GM19438 (cell line): ENCODE measurements at regions not wholly inside any gene's neighbourhood (a gene's known extent, or its start where the extent isn't known, plus 50 kb on each side); places are given as distances from the start of the nearest gene placed in this dataset.
"Not testable (repeated sequence)": the region's sequence is repeated elsewhere in the genome, so short reads cannot be mapped to it uniquely, and the experiment has no call there.

Experiments used
- ATAC-seq: cut with Tn5 transposase; IDR thresholded peaks from one replicate; pipeline ENCODE4 v1.9.1; 2021; ENCODE audit warnings: low read depth; ENCODE audit not compliant: unreplicated experiment

DNA sequence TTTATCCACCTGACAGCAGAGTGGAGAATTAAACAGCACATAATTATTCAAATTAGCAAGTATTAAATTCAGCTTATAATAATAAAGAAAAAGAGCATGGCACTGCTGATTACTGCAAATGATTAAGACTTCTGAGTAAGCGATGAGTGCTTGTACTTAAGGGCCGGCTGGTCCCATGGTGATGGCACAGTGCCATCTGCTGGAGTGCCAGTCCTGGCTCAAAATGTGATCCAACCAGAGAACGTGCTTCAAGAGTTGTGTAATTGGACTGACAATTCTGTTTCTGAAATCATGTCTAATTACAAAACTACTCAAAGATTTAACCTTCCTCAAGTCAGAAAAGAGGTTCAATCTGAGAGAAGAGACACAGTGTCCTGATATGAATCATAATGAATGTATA lies 181.6 kb upstream of the RGS17 start:
- ATAC-seq = no peak

DNA sequence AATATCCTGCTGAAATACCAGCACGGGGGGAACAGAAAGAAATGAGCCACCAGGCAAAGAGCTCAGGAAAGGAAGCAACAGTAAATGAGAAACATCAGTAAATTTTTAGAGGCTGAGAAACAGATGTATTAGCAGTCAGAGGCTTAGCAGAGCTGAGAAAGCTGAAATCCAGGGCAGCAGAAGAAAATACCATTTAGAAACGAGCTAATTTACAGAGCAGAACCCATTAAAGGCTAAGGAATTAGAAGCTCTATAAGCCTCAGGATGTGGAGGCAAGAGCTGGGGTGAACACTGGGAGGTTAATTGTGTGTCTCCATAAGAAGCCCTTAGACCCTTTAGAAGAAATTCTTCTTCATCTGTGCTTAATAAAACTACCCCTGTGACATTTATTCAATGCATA lies 178.6 kb upstream of the RGS17 start:
- ATAC-seq = no peak

DNA sequence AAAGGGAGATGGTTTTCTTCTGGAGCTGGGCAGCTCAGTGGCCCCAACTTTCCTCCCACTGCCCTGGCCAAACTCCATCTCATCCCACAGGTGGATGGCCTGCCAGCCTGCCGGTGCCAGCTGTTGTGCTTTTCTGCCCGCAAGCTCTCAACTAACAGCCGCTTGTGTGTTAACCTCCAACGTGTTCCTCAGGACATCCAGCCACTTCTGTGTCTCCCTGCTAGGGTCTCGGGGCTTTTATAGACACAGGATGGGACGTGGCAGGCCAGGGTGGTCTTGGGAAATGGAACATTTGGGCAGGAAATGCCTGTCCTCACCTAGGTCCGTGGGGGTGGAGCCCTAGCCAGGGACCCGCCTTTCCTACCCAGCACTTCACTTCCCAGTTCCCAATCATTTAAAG lies 171.1 kb upstream of the RGS17 start:
- no peak for ATAC-seq

DNA sequence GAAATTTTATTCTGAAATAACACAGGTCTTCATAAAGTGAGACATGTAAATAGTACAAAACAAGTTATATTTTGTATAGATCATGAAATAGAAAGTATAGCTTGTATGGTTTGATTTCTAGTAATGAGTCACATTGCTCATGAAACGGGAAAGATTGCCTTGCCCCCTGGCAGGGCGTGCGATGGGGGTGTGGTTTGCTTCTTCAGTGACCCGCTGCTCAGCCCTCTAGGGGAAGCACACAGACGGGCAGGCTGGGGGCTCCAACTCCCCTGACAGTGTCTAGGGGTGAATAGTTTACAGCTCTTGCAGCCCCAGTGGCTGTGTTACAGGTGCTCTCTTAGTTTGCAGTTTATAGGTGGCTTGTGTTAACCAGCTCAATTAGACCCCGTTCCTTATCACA lies 170.5 kb upstream of the RGS17 start:
- no peak for ATAC-seq

DNA sequence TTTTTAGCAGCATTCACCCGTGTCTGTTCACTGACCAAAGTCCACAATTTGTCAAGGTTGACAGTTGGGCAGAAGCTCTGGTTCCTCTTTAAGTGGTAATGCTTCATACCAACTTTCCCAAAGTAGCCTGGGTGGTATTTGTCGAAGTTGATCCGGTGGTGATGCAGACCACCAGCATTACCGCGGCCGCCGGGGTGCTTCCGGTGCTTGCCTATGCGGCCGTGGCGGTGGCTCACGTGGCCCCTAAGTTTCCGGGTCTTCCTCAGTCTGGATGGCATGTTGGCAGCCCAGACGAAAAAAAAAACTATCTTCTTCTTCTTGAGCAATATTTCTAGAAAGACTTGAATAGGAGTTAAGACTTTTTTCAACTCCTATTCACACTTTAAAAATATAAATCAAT lies 151.4 kb upstream of the RGS17 start:
- ATAC-seq = not testable (repeated sequence)

DNA sequence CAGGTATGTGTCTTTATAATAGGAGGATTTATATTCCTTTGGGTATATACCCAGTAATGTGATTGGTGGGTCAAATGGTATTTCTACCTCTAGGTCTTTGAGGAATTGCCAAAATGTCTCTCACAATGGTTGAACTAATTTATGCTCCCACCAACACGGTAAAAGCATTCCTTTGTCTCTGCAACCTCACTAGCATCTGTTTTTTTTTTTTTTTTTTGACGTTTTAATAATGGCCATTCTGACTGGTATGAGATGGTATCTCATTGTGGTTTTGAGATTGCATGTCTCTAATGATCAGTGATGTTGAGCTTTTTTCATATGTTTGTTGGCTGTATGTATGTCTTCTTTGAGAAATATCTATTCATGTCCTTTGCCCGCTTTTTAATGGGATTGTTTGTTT lies 144.9 kb upstream of the RGS17 start:
- no peak for ATAC-seq

DNA sequence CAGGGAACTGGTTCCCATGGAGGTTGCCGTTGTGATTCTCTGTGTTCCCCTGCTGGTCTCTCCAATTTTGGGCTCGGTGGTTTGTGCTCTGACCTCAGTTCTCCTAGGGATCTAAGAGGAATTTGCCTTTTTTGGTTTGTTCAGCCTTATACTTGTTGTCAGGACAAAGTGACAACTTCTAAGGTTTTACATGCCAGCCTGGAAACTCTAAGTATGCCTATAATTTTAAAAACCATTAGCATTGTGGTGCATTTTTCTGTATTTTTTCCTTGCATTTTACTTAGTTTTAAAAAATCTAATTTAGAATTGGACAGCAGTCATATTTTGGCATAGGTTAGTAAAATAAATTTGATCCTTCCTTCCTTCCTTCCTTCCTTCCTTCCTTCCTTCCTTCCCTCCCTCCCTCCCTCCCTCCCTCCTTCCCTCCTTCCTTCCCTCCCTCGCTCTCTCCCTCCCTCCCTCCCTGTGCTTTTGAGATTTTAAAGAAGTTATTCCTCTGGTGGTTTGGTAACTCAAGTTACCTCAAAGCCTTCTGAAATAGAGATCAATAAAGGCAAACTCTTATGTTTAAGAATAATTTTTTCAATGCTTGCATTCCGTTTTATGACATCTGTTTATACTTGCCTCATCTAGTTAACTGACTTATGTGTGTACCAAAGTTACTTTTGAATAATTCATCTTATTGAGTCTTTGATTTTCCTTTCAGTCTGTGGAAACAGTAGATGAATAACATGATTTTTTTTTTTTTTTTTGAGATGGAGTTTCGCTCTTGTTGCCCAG lies 141.3 kb upstream of the RGS17 start:
- ATAC-seq = no peak

DNA sequence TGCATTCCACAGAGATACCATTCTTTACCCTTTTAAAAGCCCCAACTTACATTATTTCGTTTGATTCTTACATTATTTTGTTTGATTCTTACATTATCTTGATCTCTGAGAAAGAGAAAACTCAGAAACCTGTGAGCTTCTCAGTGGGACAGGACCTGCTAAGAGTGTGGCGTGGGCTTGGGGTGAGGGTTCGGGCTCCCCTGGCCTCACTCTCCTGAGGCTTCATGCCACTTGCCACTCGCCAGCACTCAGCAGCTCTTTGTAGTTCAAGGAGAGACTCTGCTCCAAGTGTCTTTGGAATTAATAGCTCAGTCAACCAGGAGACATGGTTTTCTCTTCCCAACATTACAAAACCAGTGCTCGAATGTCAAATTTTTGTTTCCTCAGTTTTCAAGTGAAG lies 132.4 kb upstream of the RGS17 start:
- ATAC-seq = no peak

DNA sequence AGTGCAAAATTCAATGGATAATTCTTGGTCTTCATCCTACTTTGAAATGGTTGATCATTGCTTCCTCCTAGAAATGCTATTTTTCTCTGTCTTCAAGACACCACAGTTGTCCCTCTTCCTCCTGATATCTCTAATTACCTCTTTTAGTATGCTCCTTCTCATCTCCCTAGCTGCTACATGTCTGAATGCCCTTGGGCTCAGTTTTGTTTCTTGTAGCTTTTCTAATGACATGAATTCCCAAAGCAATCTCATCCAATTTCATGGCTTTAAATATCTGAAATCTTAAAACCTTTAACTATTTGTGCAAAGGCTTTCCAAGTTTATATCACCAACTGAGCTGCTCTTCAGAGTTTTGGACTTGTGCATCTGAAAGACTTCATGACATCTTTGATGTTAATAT lies 120.2 kb upstream of the RGS17 start:
- ATAC-seq = no peak

DNA sequence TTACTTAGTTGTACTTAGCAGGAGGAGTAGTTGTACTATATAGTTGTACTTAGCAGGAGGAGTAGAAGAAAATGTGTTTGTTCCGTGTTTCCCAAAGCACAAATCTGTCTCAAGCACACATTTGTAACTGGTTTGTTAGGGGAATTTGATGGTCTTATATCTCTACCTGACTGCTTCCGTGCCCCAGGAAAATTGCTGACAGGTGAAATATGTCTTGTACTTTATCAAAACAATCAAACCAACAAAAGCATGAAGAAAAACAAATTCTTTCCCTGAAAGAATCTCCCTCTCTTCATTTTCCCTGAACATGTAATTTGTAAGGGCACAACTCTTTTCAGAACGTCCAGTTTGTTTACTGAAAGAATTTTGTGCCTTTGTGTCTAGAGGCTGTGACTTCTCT lies 106.6 kb upstream of the RGS17 start:
- ATAC-seq = no peak

DNA sequence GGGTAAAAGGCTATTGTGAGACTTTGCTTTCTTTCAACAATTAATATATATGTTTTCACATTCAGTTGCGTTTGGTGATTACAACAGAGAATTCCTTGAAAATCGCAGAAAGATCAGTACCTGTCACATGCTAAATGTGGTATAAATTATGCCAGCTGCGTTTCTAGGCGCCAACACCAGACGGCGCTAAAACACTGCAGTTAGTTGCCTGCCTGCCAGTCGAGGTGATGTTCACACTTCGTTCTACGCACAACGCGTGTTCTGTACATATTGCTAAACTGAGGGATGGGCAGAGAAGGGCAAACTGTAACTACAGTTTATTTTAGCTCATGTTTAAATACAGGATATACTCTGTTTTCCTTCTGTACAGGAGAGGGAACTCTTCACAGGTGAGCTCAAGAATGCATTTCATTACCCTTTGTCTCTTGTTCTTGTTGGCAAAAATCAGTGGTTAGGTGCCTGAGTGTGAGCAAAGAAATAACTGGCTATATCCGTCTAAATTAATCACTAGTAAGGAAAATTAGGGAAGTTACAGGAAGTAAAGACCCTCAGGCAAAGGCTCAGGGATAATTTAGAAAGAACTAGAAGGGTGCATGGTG lies 100.1 kb upstream of the RGS17 start:
- ATAC-seq = no peak

DNA sequence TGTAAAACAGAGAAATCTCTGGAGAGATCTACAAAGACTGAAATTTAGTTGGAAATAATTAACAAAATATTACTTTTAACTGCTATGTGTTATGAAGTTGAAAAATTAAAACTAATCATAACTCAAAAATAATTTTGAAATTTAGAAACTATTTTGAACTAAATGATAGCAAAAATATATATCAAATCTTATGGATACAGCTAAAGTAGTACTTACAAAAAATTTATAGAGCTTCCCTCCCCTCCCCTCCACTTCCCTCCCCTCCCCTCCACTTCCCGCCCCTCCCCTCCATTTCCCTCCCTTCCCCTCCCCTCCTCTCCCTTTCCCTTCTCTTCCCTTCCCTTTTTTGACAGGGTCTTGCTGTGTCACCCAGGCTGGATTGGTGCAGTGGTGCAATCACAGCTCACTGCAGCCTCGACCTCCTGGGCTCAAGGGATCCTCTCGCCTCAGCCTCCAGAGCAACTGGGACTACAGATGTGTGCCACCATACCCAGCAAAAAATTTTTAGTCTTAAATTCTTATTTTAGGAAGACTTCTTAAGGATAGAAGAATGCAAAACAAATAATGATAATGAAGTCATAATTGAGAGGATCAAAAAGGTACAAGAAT lies 87.2 kb upstream of the RGS17 start:
- no peak for ATAC-seq

DNA sequence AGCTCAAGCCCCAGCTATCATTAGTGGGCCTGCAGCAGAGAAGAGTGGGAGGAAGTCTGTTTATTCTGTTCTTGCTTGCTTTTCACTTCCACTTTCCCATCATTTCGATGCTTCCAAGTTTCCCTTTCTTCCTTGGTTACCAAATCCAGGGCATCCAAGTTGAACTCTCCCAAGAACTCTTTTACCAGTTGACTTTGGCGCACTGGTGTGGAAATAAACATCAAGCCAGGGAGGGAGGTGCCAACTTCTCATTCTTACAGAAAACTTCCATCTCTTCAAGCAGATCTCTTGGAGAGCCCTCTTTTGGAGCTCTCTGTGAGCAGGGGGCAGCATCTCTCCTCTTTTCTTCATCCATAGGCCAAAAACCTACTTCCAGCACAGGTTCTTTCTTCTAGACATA lies 85.7 kb upstream of the RGS17 start:
- ATAC-seq = no peak

DNA sequence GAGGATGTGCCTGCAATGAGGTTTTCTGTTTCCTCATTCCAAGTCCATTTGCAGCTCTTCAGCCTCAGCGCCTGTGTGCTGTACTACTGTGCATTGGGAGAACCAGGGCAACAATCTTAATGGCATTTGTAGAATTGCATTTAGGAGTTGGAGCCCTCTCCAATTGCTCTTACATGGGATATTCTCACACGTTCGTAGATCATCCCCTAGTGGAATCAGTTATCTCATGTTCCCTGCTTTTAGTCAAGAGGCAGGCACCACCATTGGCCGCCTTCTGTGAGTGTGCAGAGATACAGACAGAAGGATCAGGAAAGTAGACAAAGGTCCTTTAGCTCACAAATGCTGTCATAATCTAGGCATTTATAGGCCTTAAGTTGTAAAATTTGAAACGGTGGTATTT lies 84.2 kb upstream of the RGS17 start:
- ATAC-seq = no peak

DNA sequence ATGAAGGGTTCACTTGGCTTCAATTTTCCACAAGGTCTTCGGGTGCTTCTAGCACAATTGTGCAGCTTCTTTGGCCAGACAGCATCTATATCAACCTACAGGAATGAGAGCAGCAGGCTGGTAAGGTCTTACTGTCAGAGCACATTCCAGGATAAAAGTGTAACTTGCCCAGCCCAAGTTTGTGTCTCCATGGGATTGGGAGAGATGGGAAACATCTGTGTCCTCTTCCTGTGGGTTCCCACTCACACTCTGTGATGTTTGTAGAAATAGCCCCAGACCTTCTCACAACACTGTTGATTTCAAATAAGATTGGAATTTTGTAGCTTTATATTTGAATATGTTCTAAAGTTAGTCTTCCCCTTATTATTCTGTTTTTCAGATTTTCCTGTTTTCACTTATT lies 83.4 kb upstream of the RGS17 start:
- ATAC-seq = no peak

DNA sequence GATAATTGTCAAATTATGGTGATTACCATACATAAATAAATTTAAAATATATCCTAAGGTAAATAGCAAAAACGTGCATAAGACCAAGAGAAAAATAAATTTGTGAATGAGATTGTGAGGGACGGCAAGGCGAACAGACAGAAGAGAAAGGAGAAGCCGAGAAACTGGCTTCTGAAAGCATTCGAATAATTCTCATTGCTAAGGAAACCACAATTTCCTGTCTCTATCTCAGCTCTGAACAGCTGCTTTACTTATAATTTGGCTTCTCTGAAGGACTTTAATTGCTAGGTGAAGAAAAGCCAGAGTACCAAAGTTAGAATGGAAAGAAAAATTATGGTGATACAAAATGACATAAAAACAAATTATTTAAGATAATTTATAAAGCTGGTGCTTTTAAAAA lies 79.0 kb upstream of the RGS17 start:
- ATAC-seq = peak; percentile 95

DNA sequence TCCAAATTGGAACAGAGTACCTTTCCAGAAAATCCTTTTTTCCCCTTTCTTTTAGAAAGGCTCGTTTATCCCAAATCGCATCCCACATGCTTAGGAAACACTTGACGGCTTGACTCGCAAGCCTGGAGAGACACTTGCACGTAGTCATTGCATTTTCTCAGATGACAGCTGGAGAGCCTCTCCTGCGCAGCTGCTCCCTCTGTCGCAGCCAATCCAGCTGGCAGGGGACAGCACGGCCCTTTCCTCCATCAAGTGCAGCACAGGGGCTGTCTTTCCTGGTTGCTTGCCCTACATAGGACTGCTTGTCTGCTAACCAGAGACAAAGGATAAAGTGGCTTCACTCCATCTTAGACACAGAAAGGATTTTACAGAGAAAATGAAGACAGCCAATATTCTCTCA lies 77.6 kb upstream of the RGS17 start:
- ATAC-seq = no peak

DNA sequence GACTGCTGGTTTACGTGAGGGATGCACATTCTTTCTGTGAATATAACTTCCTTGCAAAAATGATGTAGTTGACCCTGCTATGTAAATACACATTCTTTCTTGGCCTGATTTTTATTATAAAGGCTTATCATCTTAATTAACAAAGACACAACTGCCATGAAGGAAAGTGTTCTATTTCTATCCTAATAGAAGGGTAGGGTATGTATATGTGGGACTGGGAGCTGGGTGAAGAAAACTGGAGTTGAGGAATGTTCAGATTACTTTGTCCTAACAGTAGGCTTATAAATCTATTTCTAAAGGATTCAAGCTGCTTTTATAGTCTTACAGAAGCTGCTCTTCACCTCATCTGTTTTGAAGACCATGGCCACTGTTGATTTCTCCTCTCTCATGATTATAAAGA lies 76.5 kb upstream of the RGS17 start:
- ATAC-seq = no peak

DNA sequence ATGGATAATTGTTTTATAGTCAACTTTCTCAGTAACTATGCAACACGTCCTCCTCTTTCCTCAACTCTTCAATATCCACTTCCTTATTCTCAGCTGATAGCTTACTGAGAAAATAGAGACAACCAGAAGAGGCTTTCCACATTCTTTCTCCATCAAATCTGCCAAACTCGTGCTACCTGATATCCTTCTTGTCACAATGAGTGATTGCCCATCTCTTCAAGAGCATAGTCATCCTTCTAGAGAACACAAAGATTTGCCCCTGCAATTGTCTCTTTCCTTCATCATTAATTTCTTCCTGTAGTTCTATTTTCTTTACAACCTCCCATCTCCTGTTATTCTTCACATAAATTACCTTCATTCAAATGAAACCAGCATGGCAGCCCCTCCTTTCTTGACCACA lies 75.9 kb upstream of the RGS17 start:
- no peak for ATAC-seq

DNA sequence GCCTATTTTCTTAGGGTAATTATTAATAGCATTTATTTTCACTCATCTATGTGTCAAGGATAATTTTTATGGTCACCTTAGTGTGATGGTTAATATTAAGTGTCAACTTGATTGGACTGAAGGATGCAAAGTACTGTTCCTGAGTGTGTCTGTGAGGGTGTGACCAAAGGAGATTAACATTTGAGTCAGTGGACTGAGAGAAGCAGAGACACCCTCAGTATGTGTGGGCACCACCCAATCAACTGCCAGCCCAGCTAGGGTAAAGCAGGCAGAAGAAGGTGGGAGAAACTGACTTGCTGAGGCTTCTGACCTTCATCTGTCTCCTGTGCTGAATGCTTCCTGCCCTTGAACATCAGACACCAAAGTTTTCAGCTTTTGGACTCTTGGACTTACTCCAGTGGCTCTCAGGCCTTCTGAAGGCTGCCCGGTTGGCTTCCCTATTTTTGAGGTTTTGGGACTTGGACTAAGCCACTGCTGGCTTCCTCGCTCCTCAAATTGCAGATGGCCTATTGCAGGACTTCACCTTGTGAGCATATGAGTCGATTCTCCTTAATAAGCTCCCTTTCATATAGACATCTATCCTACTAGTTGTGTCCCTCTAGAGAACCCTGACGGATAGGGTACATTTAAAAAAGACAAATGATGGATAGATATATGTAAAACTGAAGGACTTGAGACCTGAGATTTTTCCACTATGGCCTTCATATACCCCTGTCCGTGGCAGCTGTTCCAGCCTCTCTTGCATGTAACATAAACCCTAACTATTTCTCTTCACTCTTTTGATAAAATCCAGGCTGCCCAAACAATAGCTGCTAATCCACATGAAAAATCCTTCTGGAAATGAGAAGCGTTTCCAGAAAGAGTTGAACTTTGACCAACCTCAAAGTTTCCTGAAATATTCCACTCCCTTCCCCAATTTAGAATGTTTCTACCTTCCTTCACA lies 62.1 kb upstream of the RGS17 start:
- no peak for ATAC-seq

DNA sequence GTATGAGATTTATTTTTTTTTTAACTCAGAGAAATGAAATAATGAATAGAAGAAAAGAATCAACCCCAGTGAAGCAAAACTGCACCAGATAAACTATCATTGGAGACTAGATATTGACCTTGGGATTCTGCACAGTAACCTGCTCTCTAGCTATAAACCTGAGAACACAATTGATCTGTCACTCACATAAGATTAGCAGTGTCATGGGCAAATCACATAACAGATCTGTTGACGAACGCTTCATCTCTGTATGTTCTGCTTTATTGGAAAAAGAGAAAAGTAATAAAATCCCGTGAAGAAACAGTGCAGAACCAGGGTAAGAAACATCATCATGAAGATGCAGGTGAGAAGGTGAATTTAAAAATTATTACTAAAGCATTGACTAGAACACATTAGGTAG lies 52.8 kb upstream of the RGS17 start:
- no peak for ATAC-seq
